ENCODE measurements at regions not wholly inside any gene's neighbourhood (a gene's known extent, or its start where the extent isn't known, plus 50 kb on each side); places are given as distances from the start of the nearest gene placed in this dataset.

GRCh38 chr14:51478175-51478621 lies 173.5 kb upstream of the FRMD6 start:
- TF ChIP-seq CEBPB (IDR thresholded peaks at IDR 0.05; ENCODE audit: low read depth) (no peak), POLR2AphosphoS5 (IDR thresholded peaks at IDR 0.05; ENCODE audit: low read depth, low read length) (no peak)
- TF ChIP-seq, protein P1, sequence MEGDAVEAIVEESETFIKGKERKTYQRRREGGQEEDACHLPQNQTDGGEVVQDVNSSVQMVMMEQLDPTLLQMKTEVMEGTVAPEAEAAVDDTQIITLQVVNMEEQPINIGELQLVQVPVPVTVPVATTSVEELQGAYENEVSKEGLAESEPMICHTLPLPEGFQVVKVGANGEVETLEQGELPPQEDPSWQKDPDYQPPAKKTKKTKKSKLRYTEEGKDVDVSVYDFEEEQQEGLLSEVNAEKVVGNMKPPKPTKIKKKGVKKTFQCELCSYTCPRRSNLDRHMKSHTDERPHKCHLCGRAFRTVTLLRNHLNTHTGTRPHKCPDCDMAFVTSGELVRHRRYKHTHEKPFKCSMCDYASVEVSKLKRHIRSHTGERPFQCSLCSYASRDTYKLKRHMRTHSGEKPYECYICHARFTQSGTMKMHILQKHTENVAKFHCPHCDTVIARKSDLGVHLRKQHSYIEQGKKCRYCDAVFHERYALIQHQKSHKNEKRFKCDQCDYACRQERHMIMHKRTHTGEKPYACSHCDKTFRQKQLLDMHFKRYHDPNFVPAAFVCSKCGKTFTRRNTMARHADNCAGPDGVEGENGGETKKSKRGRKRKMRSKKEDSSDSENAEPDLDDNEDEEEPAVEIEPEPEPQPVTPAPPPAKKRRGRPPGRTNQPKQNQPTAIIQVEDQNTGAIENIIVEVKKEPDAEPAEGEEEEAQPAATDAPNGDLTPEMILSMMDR (IDR thresholded peaks at IDR 0.05 in 2 of 3, conservative IDR thresholded peaks at IDR 0.05 in 1 of 3; ENCODE audit: borderline replicate concordance in 1 of 3, insufficient read depth in 1 of 3, low read depth in 2 of 3, low read length in 2 of 3) = no peak
